TTC549 (cell line): ENCODE measurements at regions not wholly inside any gene's neighbourhood (a gene's known extent, or its start where the extent isn't known, plus 50 kb on each side); places are given as distances from the start of the nearest gene placed in this dataset.
"Not testable (repeated sequence)": the region's sequence is repeated elsewhere in the genome, so short reads cannot be mapped to it uniquely, and the experiment has no call there.

Experiments
- FAIRE-seq: peaks from 2 replicates; lab custom pipeline; 2012; peaks lifted over from hg19 to GRCh38; lab: Jason Lieb, UNC

DNA sequence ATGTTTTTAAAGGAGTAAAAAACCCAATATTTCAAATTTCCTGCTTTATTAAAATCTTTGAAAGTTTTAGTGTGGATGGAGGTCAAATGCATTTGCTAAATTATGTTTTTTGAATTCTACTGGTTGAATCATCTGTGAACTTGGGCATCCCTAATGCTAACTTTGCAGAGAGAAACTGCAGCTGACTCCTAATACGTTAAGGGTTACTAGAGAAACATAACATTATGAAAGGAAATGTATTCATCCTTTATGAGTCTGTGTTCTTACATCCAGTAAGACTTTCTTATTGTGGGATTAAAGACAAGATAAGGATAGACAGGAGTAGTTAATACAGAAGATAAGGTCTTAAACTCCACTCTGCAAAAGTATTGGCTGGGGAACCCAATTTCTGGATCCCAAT lies 140.6 kb downstream of the FAM124B start:
- no peak for FAIRE-seq

- FAIRE-seq: no peak
Measured at GRCh38 chr2:224260372-224261020, 141.4 kb downstream of the FAM124B start.

DNA sequence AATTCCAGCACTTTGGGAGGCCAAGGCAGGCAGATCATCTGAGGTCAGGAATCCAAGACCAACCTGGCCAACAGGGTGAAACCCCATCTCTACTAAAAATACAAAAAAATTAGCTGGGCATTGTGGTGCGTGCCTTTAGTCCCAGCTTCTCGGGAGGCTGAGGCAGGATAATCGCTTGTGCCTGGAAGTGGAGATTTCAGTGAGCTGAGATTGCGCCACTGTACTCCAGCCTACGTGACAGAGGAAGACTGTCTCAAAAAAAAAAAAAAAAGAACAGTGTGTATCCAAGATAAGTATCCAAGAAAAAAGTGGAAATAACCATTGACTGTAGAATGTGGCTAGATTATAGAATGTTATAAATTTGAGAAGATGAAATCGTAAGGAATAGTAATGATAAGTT lies 142.1 kb downstream of the FAM124B start:
- FAIRE-seq: no peak

- FAIRE-seq: no peak
Measured at GRCh38 chr2:224258059-224258458, 143.8 kb downstream of the FAM124B start.

DNA sequence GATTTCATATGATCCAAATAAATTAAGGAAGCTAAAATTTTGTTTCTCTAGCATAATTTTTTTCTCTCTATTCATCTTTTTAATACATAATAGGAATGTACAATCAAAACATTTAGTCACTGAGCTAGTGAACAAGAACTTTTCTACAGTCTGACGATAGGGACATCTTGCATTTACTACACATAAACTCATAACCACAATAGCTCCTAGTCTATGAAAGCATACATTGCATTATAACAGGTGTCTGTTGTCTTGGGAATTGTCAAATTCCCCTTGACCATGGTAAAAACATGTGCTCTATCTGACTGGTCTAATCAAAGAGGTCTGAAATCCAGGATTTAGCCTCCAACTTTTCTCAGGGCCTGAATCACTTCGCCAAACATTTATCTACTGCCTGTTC lies 144.8 kb downstream of the FAM124B start:
- FAIRE-seq: no peak

DNA sequence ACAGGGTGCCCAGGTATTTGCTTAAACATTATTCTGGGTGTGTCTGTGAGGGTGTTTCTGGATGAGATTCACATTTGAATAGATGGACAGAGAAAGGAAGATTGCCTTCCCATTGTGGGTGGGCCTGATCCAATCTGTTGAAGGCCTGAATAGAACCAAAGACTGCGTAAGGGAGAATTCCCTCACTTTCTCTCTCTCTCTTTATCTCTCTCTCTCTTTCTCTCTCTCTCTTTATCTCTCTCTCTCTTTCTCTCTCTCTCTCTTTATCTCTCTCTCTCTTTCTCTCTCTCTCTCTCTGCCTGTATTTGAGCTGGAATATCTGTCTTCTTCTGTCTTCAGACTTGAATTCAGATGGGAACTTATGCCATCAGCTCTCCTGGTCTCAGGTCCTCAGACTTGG lies 148.4 kb downstream of the FAM124B start:
- no peak for FAIRE-seq

DNA sequence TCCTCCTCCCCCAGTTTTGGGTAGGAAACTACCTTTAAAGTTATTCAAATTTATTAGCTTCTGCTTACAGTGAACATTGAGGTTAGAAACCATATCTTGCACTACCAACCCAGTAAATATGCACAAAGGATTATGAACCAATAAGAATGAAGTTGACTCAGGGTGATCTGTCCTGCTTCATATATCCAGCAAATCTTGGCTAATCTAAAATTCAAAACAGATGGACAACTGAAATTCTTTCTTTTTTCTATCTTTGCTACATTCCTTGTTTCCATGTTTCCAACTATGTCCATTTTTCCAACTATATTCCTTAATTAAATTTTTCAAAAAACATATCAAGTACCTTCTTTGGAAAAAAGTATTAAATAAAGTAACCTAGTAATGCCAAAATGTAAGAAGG lies 149.3 kb downstream of the FAM124B start:
- FAIRE-seq: no peak

DNA sequence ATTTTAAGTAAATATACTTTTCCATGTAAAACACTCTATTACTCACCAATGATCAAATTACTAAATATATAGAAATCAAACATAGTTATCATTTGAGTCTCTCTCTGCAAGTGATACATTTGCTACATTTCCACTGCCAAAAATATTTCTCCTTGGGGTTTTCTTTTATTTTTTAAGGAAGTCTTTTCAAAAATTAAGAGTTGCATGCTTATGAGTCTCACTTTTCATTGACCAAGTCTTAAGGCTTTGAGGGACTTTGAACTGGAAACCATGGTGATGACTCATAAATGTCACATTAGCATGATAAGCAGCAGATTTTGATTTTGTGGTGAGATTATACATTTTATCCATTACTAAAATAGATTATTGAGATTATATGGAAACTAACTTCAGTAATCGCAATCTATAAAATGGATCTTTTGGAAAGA lies 152.9 kb downstream of the FAM124B start:
- FAIRE-seq: no peak

DNA sequence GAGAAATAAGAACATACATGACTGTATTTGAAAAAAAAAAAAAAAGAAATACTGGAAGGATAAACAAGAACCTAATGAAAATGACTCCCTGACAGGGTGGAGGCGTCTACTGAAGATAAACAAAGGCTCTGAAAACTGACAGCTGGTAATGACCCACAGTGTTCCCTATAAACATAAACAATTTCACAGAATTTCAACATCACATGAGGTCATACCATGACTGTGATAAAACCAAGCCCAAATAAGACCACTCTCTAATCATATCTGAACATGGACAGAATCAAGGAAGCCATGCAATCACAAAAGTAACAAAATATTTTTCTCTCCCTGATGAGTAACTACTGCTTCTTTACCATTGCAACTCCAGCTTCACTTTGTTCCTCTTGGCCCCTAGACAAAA lies 159.3 kb downstream of the FAM124B start:
- FAIRE-seq: no peak

DNA sequence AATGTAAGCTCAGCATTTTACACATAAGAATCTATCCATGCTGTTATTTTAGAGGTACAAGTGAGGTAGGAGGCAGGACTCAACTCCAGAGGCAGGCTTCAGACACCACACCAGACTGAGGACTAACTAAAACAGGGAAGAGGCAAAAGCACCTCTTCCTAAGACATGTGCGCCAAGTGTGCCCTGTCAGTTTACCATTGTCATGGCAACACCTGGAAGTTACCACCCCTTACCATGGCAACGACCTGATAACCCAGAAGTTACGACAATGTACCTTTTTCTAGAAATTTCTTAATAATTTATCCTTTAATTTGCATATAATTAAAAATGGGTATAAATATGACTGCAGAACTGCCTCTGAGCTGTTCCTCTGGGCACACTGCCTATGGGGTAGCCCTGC lies 160.1 kb downstream of the FAM124B start:
- FAIRE-seq: no peak

GRCh38 chr2:224241001-224241400 lies 160.9 kb downstream of the FAM124B start:
- no peak for FAIRE-seq

- FAIRE-seq: no peak
Measured at GRCh38 chr2:224223851-224224555, 177.9 kb downstream of the FAM124B start.

DNA sequence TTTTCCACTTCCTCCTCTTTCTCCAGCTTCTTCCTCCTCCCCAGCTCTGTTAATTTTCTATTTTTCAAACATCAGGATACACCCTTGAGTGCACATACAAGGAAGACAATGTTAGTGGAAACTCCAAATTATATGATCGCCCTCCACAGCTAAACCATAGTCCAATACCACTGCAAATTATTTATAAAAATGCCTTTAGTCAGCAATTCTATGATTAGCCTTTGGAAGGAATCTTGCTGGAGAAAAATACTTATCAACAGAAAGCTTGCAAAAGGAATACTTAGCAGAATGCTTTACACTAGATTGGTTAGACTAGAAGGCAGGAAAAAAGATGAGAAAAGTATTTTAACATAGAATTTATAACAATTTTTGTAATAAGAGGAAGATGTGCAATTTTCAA lies 178.9 kb downstream of the FAM124B start:
- no peak for FAIRE-seq

DNA sequence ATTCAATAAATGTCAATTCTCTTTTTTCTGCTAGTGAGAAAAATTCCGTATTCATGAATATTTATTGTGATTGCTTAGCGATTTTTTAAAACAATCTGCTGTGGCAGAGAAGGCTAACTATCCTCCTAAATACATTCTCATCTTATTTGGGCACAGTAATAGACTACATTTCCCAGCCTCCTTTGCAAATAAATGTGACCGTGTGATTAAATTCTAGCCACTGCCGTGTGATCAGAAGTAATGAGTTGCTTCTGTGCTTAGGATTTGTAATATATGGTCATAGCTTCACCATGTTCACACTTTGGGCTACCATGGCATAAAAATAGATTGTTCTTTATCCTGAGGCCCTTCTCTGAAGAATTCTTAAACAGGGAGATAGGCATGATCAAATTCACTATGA lies 179.6 kb downstream of the FAM124B start:
- no peak for FAIRE-seq

DNA sequence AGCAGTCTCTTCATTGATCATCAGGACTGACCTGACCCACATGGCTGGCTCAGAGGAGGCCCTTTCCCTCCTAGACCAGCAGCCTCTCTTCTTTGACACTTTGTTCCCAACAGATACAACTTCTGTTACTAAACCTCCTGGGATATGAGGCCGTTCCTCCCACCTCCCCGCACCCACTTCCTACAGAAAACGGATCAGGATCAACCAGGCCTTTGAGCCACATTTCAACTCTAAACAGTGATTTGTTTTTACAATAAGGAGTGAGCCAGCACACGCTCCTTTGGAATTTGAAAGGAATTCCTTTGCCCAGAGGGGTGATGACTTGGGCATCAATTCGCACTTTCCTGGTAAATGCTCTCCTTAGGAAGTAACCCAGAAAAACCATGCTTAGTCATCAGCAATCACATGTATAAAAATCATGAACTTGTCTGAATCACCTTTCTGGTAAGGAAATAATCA lies 180.4 kb downstream of the FAM124B start:
- no peak for FAIRE-seq

DNA sequence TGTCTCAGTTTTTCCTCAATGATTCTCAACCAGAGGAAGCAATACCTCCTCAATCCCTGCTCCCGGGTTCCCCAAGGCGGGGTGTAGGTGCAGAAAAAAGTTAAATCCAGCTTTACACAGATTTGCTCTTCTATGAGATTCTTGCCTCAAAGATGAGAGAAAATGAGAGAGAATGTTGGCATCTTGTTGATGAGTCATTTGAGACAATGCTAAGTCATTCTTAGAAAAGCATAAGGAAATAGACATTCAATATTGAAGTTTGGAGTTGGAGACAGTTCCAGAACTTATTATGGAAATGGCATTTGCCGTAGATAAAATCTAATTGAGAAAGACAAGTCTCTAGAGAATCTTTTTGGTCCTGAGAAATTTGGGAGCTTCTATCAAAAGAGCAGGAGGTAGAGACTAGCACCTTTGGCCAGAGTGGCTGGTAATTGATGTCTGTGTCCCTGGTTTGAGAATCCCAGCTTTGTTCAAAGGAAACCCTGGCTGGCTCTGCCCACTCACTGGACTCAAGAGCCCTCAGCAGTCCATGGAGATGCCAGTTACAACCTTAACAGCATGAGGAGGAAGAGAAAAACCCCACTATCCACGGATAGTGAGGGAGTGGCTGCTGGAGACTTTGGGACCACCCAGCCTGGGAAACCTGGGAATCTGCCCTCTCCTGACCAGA lies 181.2 kb downstream of the FAM124B start:
- FAIRE-seq: no peak

- FAIRE-seq: no peak
Measured at GRCh38 chr2:224219781-224220180, 180.7 kb upstream of the SERPINE2 start.

- no peak for FAIRE-seq
Measured at GRCh38 chr2:224217962-224218347, 178.9 kb upstream of the SERPINE2 start.

- FAIRE-seq: no peak
Measured at GRCh38 chr2:224217233-224217961, 178.3 kb upstream of the SERPINE2 start.

GRCh38 chr2:224215611-224216010 lies 176.5 kb upstream of the SERPINE2 start:
- not testable (repeated sequence) for FAIRE-seq

DNA sequence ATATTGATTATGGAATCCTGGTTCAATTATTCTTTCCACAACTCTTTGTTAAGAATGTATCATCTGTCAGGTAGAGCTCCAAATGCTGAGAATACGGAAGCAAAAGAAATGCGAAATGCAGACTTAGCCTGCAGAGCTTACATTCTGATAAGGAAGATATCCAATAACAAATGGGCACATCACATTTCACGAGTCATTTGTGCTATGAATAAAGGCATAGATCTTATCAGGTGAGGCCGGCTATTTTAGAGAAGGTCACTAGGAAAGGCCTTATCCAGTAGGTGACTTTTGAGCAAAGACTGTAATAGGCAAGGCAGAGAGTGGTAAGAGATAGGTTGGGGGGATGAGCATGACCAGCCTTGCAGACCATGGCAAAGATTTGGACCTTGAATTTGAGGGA lies 174.3 kb upstream of the SERPINE2 start:
- no peak for FAIRE-seq

GRCh38 chr2:224211791-224212190 lies 172.7 kb upstream of the SERPINE2 start:
- FAIRE-seq: no peak

DNA sequence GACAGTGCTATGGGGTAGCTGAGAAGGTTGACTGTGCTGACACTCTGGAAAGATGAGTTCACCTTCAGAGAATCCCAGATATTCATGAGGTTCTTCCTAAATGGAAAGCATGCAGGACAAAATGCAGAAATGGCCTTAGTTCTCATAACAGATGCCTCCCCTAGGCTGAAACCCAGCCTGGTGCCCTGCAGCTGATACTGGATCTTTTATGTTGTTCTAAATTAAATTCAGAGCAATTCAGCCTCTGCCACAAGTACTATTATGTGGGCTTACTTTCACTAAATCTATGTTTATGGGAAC lies 172.0 kb upstream of the SERPINE2 start:
- no peak for FAIRE-seq
